Putamen (tissue), 1 donor: ENCODE measurements at regions not wholly inside any gene's neighbourhood (a gene's known extent, or its start where the extent isn't known, plus 50 kb on each side); places are given as distances from the start of the nearest gene placed in this dataset.
"Not testable (repeated sequence)": the region's sequence is repeated elsewhere in the genome, so short reads cannot be mapped to it uniquely, and the experiment has no call there.

Experiments used
- DNase-seq: peaks from one replicate; pipeline ENCODE4 v3.0.0-alpha.2; 2016; ENCODE audit warnings: low spot score

DNA sequence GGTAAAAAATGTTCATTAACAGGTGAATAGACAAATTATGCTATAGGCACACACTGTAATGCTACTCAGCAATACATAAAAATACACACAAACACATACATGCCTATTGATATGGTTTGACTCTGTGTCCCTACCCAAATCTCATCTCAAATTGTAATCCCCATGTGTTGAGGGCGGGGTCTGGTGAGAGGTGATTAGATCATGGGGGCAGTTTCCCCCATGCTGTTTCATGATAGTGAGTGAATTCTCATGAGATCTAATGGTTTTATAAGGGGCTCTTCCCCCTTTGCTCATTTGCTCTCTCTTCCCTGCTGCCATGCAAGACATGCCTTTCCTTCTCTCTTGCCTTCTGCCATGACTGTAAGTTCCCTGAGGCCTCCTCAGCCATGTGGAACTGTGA lies 403.1 kb upstream of the RORB start:
- DNase-seq = not testable (repeated sequence)

DNA sequence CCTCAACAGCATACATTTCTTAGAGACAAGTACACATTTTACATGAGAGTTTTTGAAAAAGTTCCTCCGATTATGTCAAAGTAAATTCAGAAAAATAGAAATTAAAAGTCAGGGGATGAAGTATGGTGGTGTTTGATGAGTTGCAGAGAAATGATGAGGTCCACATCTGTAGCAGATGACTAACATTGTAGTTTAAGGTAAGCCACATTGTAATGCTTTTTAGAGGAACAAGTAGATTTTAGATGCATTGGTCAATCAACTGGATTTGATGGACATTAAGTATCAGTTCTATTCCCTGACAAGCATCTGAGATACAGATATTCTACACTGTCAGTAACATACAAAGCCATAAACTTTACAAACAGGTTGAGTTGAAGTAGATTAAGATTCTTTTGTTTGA lies 402.4 kb upstream of the RORB start:
- no peak for DNase-seq

DNA sequence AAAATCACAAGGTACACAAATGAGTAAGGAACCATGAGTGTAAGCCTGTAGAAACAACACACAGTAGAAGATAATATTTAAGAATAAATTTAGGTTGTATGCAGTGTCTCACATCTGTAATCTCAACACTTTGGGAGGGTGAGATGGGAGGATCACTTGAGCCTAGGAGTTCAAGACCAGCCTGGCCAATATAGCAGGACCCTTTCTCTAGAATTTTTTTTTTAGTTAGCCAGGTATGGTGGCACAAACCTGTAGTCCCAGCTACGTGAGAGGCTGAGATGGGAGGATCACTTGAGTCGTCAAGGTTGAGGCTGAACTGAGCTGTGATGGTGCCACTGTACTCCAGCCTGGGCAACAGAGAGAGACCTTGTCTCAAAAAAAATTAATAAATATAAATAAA lies 401.2 kb upstream of the RORB start:
- no peak for DNase-seq

GRCh38 chr9:74096420-74096819 lies 400.7 kb upstream of the RORB start:
- DNase-seq = no peak

DNA sequence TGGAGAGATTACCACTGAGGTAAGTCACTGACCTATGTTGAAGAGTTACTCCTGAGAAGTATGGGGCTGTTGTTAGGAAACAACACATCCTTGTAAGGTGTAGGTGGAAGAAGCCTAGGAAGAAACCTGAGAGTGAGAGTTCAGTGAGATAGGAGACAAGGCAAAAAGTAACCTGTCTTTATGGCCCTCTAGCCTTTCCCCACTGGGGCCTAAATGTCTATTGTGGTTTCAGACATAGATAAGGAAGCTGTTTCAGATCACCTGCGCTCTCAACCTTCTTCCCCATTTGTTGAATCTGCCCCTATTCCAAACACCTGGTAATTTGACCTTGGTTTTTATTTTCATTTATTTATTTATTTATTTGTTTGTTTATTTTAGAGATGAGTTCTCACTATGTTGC lies 397.1 kb upstream of the RORB start:
- no peak for DNase-seq

- not testable (repeated sequence) for DNase-seq
Measured at GRCh38 chr9:74102148-74102547, 395.0 kb upstream of the RORB start.

- no peak for DNase-seq
Measured at GRCh38 chr9:74102702-74103101, 394.4 kb upstream of the RORB start.

- no peak for DNase-seq
Measured at GRCh38 chr9:74107692-74108091, 389.4 kb upstream of the RORB start.

DNA sequence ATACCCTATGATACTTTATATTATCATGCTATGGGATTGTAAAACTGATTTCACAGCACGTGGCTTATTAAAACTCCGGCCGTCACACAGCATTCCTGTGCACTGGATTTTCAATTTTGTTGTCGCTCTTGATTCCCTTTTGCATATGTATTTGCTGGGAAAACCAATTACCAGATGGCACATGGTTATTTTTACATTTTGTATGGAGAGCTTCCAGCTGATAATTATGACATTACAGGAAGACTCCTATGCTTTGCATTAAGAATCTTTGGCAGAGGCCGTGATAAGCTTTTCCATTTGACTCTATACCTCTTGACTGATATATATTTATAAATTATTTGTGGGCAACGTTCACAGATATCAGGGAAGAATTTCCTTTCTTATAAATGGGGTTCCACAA lies 381.2 kb upstream of the RORB start:
- DNase-seq = no peak

DNA sequence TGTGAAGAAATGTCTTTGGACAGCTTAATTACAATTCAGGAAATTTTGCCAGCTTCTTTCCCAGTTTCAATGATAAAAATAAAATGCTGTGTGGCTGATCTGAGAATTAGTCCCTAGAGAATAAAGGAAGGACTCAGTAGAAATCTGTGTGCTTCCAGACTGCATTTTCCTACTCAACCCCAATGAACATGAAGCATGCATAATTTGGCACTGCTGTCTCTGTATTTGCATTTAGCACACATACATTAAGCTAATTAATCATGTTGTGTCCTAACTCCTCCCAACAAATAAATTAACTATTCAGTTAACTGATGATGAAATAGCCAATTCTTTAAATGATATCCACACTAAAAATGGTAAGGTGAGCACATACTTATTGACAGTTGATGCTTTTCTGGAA lies 380.0 kb upstream of the RORB start:
- no peak for DNase-seq

GRCh38 chr9:74117731-74118130 lies 379.4 kb upstream of the RORB start:
- no peak for DNase-seq

- DNase-seq = no peak
Measured at GRCh38 chr9:74120061-74120460, 377.1 kb upstream of the RORB start.

- no peak for DNase-seq
Measured at GRCh38 chr9:74120470-74120869, 376.7 kb upstream of the RORB start.

DNA sequence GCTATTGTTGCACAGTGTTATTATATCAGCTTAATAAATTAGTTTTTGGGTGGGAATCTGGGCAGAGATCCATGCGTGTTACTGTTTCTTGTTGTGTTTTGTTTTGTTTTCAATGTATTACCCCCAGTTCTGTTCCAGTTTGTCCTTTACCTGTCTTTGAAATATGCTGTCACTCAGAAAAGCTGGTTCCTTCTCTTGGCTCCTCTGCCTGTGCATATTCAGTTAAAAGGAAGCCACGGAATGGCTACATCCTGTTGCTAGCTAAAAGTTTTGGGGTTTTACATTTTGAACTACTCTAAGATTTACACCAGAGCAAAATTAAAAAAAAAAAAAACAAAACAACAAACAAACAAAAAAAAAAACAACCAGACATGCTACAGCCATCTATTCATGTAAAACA lies 374.9 kb upstream of the RORB start:
- DNase-seq = no peak

DNA sequence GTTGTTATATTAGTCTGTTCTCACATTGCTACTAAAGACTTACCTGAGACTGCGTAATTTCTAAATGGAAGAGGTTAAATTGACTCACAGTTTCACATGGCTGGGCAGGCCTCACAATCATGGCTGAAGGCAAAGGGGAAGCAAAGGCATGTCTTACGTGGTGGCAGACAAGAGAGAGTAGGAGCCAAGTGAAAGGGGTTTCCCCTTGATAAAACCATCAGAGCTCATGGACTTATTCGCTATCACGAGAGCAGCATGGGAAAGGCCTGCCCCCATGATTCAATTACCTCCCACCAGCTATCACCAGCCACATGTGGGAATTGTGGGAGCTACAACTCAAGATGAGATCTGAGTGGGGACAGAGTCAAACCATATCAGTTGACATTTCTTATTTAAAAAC lies 374.5 kb upstream of the RORB start:
- DNase-seq = no peak

- DNase-seq = no peak
Measured at GRCh38 chr9:74125941-74126340, 371.2 kb upstream of the RORB start.

DNA sequence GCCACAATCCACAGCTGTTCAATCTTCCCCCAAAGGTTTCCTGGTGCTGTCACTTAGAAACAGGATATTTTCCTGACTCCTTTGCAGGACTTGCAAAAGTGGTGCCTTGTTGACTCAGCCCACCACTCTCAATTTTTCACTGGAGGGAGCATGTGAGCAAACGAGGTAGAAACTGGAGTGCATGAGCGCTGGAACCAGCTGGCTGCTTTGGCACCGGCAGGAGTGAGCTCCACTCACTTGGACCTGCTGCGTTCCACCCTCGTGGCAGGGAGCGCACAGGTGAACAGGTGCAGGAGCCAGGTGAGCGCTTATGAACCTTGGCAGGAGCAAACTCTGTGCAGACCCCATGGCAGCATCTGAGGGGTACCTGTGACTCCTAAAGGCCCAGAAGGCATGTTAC lies 364.1 kb upstream of the RORB start:
- no peak for DNase-seq

DNA sequence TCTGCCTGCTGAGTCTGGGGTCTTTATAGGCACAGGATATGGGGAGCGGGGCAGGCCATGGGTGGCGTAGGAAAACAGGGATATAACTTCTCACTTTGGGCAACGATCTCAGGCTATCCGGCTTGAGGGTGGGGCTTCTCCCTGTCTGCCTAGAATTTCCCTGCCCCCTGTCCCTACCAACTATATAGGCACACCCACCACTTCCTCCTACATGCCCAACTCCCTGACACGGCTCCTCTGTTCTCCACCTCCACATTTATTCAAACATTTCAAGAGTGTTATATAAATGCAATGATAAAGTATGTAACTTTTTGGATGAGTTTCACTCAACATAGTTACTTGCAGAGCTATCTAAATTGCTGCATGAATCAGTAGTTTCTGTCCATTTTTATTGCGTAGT lies 363.2 kb upstream of the RORB start:
- DNase-seq = peak; percentile 52

- no peak for DNase-seq
Measured at GRCh38 chr9:74138182-74138581, 359.0 kb upstream of the RORB start.

- no peak for DNase-seq
Measured at GRCh38 chr9:74140141-74140540, 357.0 kb upstream of the RORB start.

GRCh38 chr9:74147906-74148305 lies 349.2 kb upstream of the RORB start:
- DNase-seq = no peak

DNA sequence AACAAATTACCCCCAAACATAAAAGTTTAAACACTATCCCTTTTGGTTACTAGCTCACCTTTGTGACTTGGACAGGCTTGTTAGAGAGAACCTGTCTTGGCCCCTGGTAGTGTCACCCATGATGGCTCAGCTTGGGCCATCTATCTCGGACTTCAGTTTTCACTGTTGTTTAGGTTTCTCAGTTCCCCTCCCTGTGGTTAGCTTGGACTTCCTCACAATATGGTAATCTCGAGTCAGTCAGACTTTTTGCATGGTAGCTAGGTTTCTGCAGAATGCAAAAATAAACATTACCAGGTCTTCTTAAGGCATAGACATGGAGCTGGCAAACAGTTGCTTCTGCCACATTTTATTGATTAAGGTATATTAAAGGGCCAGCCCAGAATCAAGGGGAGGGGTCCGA lies 324.3 kb upstream of the RORB start:
- DNase-seq = no peak

- no peak for DNase-seq
Measured at GRCh38 chr9:74173284-74173683, 323.9 kb upstream of the RORB start.

- DNase-seq = not testable (repeated sequence)
Measured at GRCh38 chr9:74197771-74198170, 299.4 kb upstream of the RORB start.

DNA sequence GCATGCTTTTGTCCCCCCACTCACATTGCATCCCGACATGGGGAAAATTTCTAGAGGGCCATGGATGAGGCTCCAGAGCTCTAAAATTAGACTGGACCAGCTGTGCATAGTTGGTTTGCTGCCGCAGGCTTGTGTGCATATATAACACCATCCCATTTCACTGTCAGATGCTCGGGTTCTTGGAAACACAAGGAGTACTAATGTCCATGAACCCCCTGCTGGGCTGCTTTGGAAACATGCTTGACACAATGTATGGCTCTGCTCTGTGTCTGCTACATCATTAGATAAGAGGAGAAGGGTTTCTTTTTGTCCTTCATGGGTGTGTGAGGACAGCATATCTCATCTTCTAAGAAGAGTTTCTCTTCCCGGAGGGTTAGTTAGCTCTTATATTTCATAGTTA lies 292.1 kb upstream of the RORB start:
- no peak for DNase-seq
